Muscle layer of colon (tissue), 2 donors: ENCODE measurements at regions not wholly inside any gene's neighbourhood (a gene's known extent, or its start where the extent isn't known, plus 50 kb on each side); places are given as distances from the start of the nearest gene placed in this dataset.
"Not testable (repeated sequence)": the region's sequence is repeated elsewhere in the genome, so short reads cannot be mapped to it uniquely, and the experiment has no call there.

Source experiments
- H3K27ac ChIP-seq: one replicate; pipeline ENCODE4 v1.7.0; 2013; ENCODE audit warnings: low read depth, mild to moderate bottlenecking, low read length, moderate library complexity
- H3K27me3 ChIP-seq, 2 donors: one replicate each; pipeline ENCODE4 v1.7.0; 2013; ENCODE audit warnings: low read length in 2 of 2, mild to moderate bottlenecking in 2 of 2; ENCODE audit not compliant: insufficient read depth in 2 of 2, control insufficient read depth in 1 of 2
- H3K36me3 ChIP-seq: one replicate; pipeline ENCODE4 v1.7.0; 2013; ENCODE audit warnings: mild to moderate bottlenecking, low read length; ENCODE audit not compliant: insufficient read depth
- H3K4me1 ChIP-seq: one replicate; pipeline ENCODE4 v1.7.0; 2013; ENCODE audit warnings: mild to moderate bottlenecking, low read length; ENCODE audit not compliant: insufficient read depth
- H3K4me3 ChIP-seq, 2 donors: one replicate each; pipeline ENCODE4 v1.7.0; 2013; ENCODE audit warnings: low read length in 2 of 2, low read depth in 1 of 2, mild to moderate bottlenecking in 1 of 2, moderate library complexity in 1 of 2
- H3K9ac ChIP-seq: one replicate; pipeline ENCODE4 v1.7.0; 2013; ENCODE audit warnings: low read length
- H3K9me3 ChIP-seq: one replicate; pipeline ENCODE4 v1.7.0; 2013; ENCODE audit warnings: mild to moderate bottlenecking, low read length
- donor health status: abdominal sarcoma.
- donor health status: Adenocarcinoma of cecum.

- Histone ChIP-seq H3K27me3 (no peaks in the 10 kb centered on the region), H3K4me1 (no peaks in the 10 kb centered on the region), H3K27ac (no peak overlapping the region), H3K36me3 (no peaks in the 10 kb centered on the region), H3K9me3 (no peaks in the 10 kb centered on the region), H3K9ac (no peak overlapping the region), H3K4me3 (no peak overlapping the region)
Observed at GRCh38 chr6:150485161-150485958, 114.3 kb upstream of the PLEKHG1 start.

DNA sequence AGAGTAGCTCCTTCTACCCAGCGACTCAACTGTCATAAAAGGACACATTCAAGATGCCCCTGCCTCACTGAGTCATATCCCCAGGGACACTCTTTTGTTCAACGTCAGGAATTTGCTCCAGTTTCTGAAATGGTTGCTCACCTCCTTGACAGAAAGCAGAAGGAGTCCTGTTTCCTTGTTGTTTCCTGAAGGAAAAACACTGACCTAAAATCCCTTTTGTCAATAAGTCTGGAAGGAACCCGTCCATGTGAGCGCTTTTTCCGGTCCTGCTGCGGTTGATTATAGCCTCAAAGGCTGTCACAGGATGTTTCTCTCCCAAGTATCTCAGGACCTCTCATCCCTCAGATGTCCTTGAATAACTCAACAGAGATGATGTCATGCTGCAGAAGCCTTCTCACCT is 113.6 kb upstream of the PLEKHG1 start:
- Histone ChIP-seq H3K27me3 (no peaks in the 10 kb centered on the region), H3K36me3 (no peaks in the 10 kb centered on the region), H3K4me3 (no peak overlapping the region), H3K9ac (no peak overlapping the region), H3K27ac (no peak overlapping the region), H3K9me3 (no peaks in the 10 kb centered on the region), H3K4me1 (no peaks in the 10 kb centered on the region)

GRCh38 chr6:150490586-150490985 is 109.1 kb upstream of the PLEKHG1 start:
- no peaks in the 10 kb centered on the region for H3K27me3 ChIP-seq
- no peak overlapping the region for H3K9ac ChIP-seq
- peaks cover 7% of the 10 kb centered on the region for H3K4me1 ChIP-seq
- no peaks in the 10 kb centered on the region for H3K36me3 ChIP-seq
- H3K27ac ChIP-seq: no peak overlapping the region
- no peaks in the 10 kb centered on the region for H3K9me3 ChIP-seq
- H3K4me3 ChIP-seq: no peak overlapping the region

GRCh38 chr6:150491131-150491810 is 108.4 kb upstream of the PLEKHG1 start:
- Histone ChIP-seq H3K27ac (no peak overlapping the region), H3K4me1 (peaks cover 7% of the 10 kb centered on the region), H3K4me3 (no peak overlapping the region), H3K36me3 (no peaks in the 10 kb centered on the region), H3K9me3 (no peaks in the 10 kb centered on the region), H3K27me3 (no peaks in the 10 kb centered on the region), H3K9ac (no peak overlapping the region)

DNA sequence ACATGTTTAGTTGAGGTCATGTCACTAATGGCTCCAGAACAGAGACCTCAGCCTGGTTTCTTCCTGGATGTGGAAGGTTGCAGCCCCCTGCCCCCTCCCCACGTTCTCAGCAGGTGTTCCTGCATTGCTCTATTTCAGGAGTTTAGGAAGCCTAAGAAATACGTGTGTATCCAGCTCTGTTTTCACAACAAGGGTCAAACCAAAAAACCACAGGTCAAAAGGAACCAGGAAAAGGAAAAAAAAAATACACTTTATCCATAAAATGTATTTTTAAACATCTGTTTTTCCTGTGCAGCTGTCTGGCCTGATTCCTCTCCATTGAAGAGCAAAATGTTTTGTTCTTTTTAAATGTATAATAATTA is 107.9 kb upstream of the PLEKHG1 start:
- H3K9me3 ChIP-seq: no peaks in the 10 kb centered on the region
- H3K4me3 ChIP-seq: no peak overlapping the region
- no peak overlapping the region for H3K9ac ChIP-seq
- peaks cover 7% of the 10 kb centered on the region for H3K4me1 ChIP-seq
- no peaks in the 10 kb centered on the region for H3K27me3 ChIP-seq
- no peak overlapping the region for H3K27ac ChIP-seq
- H3K36me3 ChIP-seq: no peaks in the 10 kb centered on the region

GRCh38 chr6:150492507-150492906 is 107.2 kb upstream of the PLEKHG1 start:
- Histone ChIP-seq H3K9ac (no peak overlapping the region), H3K4me3 (no peak overlapping the region)

DNA sequence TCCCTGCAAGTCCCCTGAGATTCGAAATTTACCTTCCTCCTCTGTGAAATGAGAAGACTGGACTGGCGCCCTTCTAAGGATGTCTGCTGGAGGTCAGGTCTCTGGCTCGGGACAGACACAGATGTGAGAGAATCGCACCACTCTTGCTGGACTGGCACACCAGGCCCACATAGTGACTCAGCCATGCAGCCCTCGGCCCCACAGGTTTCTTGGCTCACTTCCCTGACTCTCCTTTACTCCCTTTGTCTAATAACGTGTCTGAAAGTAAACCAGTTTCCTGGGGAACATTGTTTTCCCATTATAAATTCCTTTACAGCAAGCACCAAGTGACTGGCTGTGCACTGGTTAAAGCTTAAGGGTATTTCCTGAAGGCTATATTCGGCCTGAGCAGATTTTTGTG is 106.7 kb upstream of the PLEKHG1 start:
- Histone ChIP-seq H3K4me3 (no peak overlapping the region), H3K36me3 (no peaks in the 10 kb centered on the region), H3K27ac (no peak overlapping the region), H3K9ac (no peak overlapping the region), H3K4me1 (peaks cover 7% of the 10 kb centered on the region), H3K9me3 (no peaks in the 10 kb centered on the region), H3K27me3 (no peaks in the 10 kb centered on the region)

More at GRCh38 chr6:150492507-150492906, 107.2 kb upstream of the PLEKHG1 start:
- Histone ChIP-seq H3K4me1 (peaks cover 7% of the 10 kb centered on the region), H3K27me3 (no peaks in the 10 kb centered on the region), H3K27ac (no peak overlapping the region), H3K36me3 (no peaks in the 10 kb centered on the region), H3K9me3 (no peaks in the 10 kb centered on the region)

DNA sequence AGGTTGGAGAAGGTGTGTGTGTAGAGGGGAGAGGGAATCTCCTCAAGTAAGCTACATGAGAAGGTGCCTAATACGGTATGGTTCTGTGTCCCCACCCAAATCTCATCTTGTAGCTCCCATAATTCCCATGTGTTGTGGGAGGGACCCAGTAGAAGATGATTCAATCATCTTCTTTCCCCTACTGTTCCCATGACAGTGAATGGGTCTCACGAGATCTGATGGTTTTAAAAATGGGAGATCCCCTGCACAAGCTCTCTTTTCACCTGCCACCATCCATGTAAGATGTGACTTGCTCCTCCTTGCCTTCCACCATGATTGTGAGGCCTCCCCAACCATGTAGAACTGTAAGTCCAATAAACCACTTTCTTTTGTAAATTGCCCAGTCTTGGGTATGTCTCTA is 106.1 kb upstream of the PLEKHG1 start:
- H3K4me1 ChIP-seq, H3K9ac ChIP-seq, H3K9me3 ChIP-seq, H3K27ac ChIP-seq, H3K36me3 ChIP-seq, H3K4me3 ChIP-seq, H3K27me3 ChIP-seq: not testable (repeated sequence)

DNA sequence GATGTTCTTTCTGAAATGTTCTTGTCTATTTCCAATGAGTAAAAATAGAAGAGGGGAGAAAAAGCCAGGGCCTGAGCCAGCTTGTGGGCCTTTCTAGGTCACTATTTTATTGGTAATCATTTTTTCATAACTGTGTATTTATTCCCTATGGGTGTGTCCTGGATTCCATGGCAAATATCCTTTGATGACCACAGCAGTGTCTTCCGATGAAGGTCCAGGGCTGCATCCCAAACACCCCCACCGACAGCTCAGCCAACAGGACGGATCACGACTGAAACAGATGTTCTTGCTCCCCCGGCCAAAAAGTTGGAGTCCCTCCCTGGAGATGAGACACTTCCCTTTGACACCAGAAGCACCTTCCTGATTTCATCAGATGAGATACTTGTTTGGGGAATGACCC is 105.4 kb upstream of the PLEKHG1 start:
- H3K27ac ChIP-seq: no peak overlapping the region
- no peaks in the 10 kb centered on the region for H3K36me3 ChIP-seq
- H3K9ac ChIP-seq: no peak overlapping the region
- H3K4me3 ChIP-seq: no peak overlapping the region
- no peaks in the 10 kb centered on the region for H3K9me3 ChIP-seq
- H3K27me3 ChIP-seq: no peaks in the 10 kb centered on the region
- H3K4me1 ChIP-seq: peaks cover 7% of the 10 kb centered on the region

- Histone ChIP-seq H3K9me3 (no peaks in the 10 kb centered on the region), H3K4me3 (no peak overlapping the region), H3K36me3 (no peaks in the 10 kb centered on the region), H3K9ac (no peak overlapping the region), H3K27me3 (no peaks in the 10 kb centered on the region), H3K4me1 (peaks cover 7% of the 10 kb centered on the region), H3K27ac (no peak overlapping the region)
Observed at GRCh38 chr6:150495126-150495525, 104.6 kb upstream of the PLEKHG1 start.

DNA sequence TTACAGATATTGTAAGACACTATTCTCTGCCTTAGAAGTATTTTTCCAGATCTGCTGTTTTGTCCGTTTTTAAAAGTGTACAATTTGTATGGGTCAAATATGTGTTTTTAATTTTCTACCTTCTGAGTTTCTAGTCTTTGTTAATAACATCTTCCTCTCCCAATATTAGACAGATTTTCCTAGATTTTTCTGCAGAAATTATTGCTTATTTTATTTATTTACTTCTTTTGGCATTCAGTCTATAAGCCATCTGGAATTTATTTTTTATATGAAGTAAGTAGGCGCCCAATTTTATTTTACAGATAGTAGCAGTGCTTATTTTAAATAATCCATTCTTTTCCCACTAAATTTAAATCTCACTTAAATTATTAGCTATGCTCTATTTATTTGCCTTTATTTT is 103.1 kb upstream of the PLEKHG1 start:
- no peak overlapping the region for H3K9ac ChIP-seq
- H3K36me3 ChIP-seq: no peaks in the 10 kb centered on the region
- no peak overlapping the region for H3K4me3 ChIP-seq
- no peaks in the 10 kb centered on the region for H3K27me3 ChIP-seq
- no peaks in the 10 kb centered on the region for H3K9me3 ChIP-seq
- H3K27ac ChIP-seq: no peak overlapping the region
- peaks cover 7% of the 10 kb centered on the region for H3K4me1 ChIP-seq

GRCh38 chr6:150499882-150500312 is 99.8 kb upstream of the PLEKHG1 start:
- no peak overlapping the region for H3K9ac ChIP-seq
- no peaks in the 10 kb centered on the region for H3K4me1 ChIP-seq

More at GRCh38 chr6:150499882-150500312, 99.8 kb upstream of the PLEKHG1 start:
- Histone ChIP-seq H3K4me3 (no peak overlapping the region), H3K27ac (no peak overlapping the region), H3K27me3 (no peaks in the 10 kb centered on the region), H3K9me3 (no peaks in the 10 kb centered on the region), H3K36me3 (no peaks in the 10 kb centered on the region)
